ENCODE measurements at regions not wholly inside any gene's neighbourhood (a gene's known extent, or its start where the extent isn't known, plus 50 kb on each side); places are given as distances from the start of the nearest gene placed in this dataset.

GRCh38 chr20:6605055-6605935 is 162.2 kb upstream of the BMP2 start:
- no peak overlapping the region for H3K4me3 ChIP-seq
- ChIA-PET CTCF (interaction anchor here (0.6 to 1.4 kb wide), 2 partner anchors 8 to 180 kb away, joined by 3 read pairs; no protein-coding TSS in a partner anchor), POLR2A (no interaction called here), RAD21 (ENCODE audit: unreplicated experiment) (no interaction called here), SMC1A (ENCODE audit: uncharacterized antibody, unreplicated experiment) (interaction anchor here (0.8 to 2.5 kb wide), 3 partner anchors 7 to 18 kb away, joined by 3 to 13 read pairs (median 5); no protein-coding TSS in a partner anchor)
- no TSS peak for BruUV-seq (replicated peaks)
- no peak overlapping the region for H2AFZ ChIP-seq (ENCODE audit: control insufficient read depth, low read depth, low read length)
- H3K79me2 ChIP-seq (ENCODE audit: control insufficient read depth, insufficient read depth, low read length), result no peaks in the 10 kb centered on the region
- no peak overlapping the region for H3K27ac ChIP-seq (ENCODE audit: control insufficient read depth, insufficient read depth)
- TF ChIP-seq JUNB (IDR thresholded peaks at IDR 0.05), result no peak
- H3K9me3 ChIP-seq (replicated peaks; ENCODE audit: control insufficient read depth, insufficient read depth, low read length), result no peaks in the 10 kb centered on the region
- DNase-seq (ENCODE audit: low read depth, low spot score) (no peak), ATAC-seq (no peak), FAIRE-seq (no peak)
- no peak overlapping the region for H3K4me2 ChIP-seq (ENCODE audit: control insufficient read depth, insufficient read depth)
- intact Hi-C loops (cut with micrococcal nuclease; ENCODE audit: unreplicated experiment) (no loop called here), in situ Hi-C loops (cut with MboI) (no loop called here)
- H3K4me1 ChIP-seq (ENCODE audit: control insufficient read depth, insufficient read depth, low read length), result no peaks in the 10 kb centered on the region
- H3K36me3 ChIP-seq (ENCODE audit: control insufficient read depth in 2 of 2, insufficient read depth in 2 of 2, low read length in 1 of 2), result no peaks in the 10 kb centered on the region
- WGBS (ENCODE audit: insufficient coverage, insufficient replicate concordance, low lambda C conversion rate, missing lambda C conversion rate), result 6% methylated on average over 4 of the region's 4 CpGs
- no peaks in the 10 kb centered on the region for H3K27me3 ChIP-seq (replicated peaks in 1 of 2; ENCODE audit: control insufficient read depth in 2 of 2, insufficient read depth in 2 of 2, low read length in 1 of 2)
- H3K9ac ChIP-seq (ENCODE audit: control insufficient read depth, insufficient read depth, low read length), result no peak overlapping the region
- H4K20me1 ChIP-seq (ENCODE audit: control insufficient read depth, insufficient read depth), result no peaks in the 10 kb centered on the region

- ChIA-PET SMC1A (ENCODE audit: uncharacterized antibody, unreplicated experiment) (interaction anchor here (1.0 to 2.5 kb wide), 4 partner anchors 8 to 28 kb away, joined by 4 to 13 read pairs (median 4); no protein-coding TSS in a partner anchor), POLR2A (no interaction called here), RAD21 (ENCODE audit: unreplicated experiment) (interaction anchor here (1.0 kb wide), 1 partner anchor 21 kb away, joined by 3 read pairs; no protein-coding TSS in a partner anchor), CTCF (interaction anchor here (1.4 to 1.5 kb wide), 2 partner anchors 9 to 27 kb away, joined by 3 read pairs; no protein-coding TSS in a partner anchor)
- H3K27ac ChIP-seq (ENCODE audit: control insufficient read depth, insufficient read depth), result no peak overlapping the region
- DNase-seq (ENCODE audit: low read depth, low spot score) (no peak), FAIRE-seq (no peak), ATAC-seq (peak; percentile 14; the same call in 2 of the 3 replicates)
- no peaks in the 10 kb centered on the region for H3K79me2 ChIP-seq (ENCODE audit: control insufficient read depth, insufficient read depth, low read length)
- no peaks in the 10 kb centered on the region for H4K20me1 ChIP-seq (ENCODE audit: control insufficient read depth, insufficient read depth)
- in situ Hi-C loops (cut with MboI), result no loop called here
- no peak overlapping the region for H3K9ac ChIP-seq (ENCODE audit: control insufficient read depth, insufficient read depth, low read length)
- no peaks in the 10 kb centered on the region for H3K36me3 ChIP-seq (ENCODE audit: control insufficient read depth in 2 of 2, insufficient read depth in 2 of 2, low read length in 1 of 2)
- intact Hi-C loops (cut with micrococcal nuclease; ENCODE audit: unreplicated experiment), result no loop called here
- no peak overlapping the region for H3K4me2 ChIP-seq (ENCODE audit: control insufficient read depth, insufficient read depth)
- 0% methylated on average over 3 of the region's 3 CpGs for WGBS (ENCODE audit: insufficient coverage, insufficient replicate concordance, low lambda C conversion rate, missing lambda C conversion rate)
- no TSS peak for BruUV-seq (replicated peaks)
- H3K27me3 ChIP-seq (replicated peaks in 1 of 2; ENCODE audit: control insufficient read depth in 2 of 2, insufficient read depth in 2 of 2, low read length in 1 of 2), result no peaks in the 10 kb centered on the region
- no peaks in the 10 kb centered on the region for H3K4me1 ChIP-seq (ENCODE audit: control insufficient read depth, insufficient read depth, low read length)
- H3K4me3 ChIP-seq, result no peak overlapping the region
- H2AFZ ChIP-seq (ENCODE audit: control insufficient read depth, low read depth, low read length), result no peak overlapping the region
- no peaks in the 10 kb centered on the region for H3K9me3 ChIP-seq (replicated peaks; ENCODE audit: control insufficient read depth, insufficient read depth, low read length)
- TF ChIP-seq ZBTB33 (IDR thresholded peaks at IDR 0.05) (no peak), TCF3 (IDR thresholded peaks at IDR 0.05; ENCODE audit: borderline replicate concordance, insufficient read depth, low read depth, low read length) (no peak), CBX3 (IDR thresholded peaks at IDR 0.05; ENCODE audit: borderline replicate concordance, low read depth) (no peak), GATAD2B (conservative IDR thresholded peaks at IDR 0.05; ENCODE audit: low read depth) (no peak), WRNIP1 (IDR thresholded peaks at IDR 0.05; ENCODE audit: borderline replicate concordance, low read depth, low read length) (no peak), MYB (IDR thresholded peaks at IDR 0.05; ENCODE audit: borderline replicate concordance, low read depth, low read length) (no peak), RFX5 (IDR thresholded peaks at IDR 0.05; ENCODE audit: low read depth, low read length) (no peak), TBL1XR1 (IDR thresholded peaks at IDR 0.05; ENCODE audit: low read depth, low read length) (no peak), SMC3 (IDR thresholded peaks at IDR 0.05; ENCODE audit: borderline replicate concordance, low read length) (no peak), SMAD1 (IDR thresholded peaks at IDR 0.05; ENCODE audit: low read depth, partially characterized antibody) (no peak), JUND (IDR thresholded peaks at IDR 0.05; ENCODE audit: low read depth, low read length) (no peak), NRF1 (conservative IDR thresholded peaks at IDR 0.05; ENCODE audit: low read depth, low read length) (no peak), CREM (IDR thresholded peaks at IDR 0.05; ENCODE audit: low read depth) (no peak), EZH2 (IDR thresholded peaks at IDR 0.05; ENCODE audit: borderline replicate concordance, control insufficient read depth, low read depth, low read length) (no peak)
Observed at GRCh38 chr20:6604179-6604578, 163.3 kb upstream of the BMP2 start.

All from GM12878 (cell line).